NCI-H69 (cell line): ENCODE measurements at regions not wholly inside any gene's neighbourhood (a gene's known extent, or its start where the extent isn't known, plus 50 kb on each side); places are given as distances from the start of the nearest gene placed in this dataset.

Source experiments
- DNase-seq: peaks from one replicate; lab custom pipeline; 2025; lab: John Stamatoyannopoulos, UW

DNA sequence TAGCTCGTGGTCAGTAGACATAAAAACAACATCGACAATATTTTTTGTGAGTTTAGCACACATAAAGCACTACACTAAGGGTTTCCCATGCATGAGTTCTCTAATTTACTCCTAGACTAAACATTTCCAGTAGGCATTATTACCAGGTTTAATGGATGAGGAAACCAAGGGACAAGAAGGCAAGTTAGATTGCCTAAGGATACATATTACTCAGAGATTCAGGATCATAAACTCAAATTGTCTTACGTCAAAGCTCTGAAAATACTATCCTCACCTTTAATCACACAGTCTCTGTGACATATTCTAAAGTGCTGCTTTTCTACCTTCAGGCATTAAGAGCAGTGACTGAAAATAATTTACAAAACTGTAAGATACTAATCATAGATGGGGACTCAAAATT lies 655.3 kb downstream of the SLC16A7 start:
- DNase-seq, result no peak

DNA sequence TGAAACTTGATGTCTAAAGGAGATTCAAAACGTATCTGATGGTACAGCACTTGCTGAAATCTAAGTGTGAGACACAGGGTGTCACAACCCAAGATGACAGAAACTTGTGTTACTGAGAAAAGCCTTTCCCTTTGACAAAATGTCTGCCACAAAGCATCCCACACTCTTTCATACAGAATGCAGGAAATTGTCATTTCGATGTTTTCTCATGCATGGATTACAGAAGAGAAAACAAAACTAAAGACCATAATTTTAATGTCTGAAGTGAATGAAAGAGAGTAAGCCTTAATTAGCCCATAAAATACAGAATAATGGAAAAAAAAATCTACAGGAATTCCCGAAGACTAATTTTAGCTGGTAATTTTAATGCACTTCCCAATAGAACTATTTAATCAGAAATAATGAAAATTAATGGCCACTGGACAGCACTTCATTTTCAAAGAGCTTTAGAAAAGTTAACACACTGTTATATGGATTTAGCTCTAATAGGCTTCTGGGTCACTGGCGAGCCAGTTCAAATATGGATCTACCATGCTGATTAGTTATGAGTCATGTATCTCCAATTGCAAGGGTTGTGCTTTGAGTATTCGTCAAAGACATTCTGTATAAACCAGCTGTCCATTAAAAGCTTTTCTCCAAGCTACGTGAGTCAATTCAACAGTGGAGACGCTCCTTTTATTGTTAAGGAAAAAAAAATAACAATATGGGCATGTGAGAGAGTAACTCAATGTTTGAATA lies 656.7 kb downstream of the SLC16A7 start:
- no peak for DNase-seq

DNA sequence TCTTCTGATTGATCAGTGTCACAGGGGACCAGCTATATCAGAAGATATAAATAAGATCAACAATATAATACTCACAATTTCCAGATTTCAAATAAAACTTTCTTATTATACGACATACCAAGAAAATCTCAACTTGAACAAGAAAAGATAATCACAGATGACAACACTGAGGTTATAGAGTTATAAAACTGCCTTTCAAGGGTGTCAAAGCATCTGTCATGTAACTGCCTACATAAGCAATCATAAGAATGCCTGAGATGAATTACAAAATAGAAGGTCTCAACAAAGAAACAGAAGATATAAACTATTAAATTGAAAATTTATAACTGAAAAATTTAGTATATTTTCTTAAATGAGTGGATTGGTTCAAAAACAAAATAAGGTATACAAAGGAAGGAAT lies 659.2 kb downstream of the SLC16A7 start:
- DNase-seq, result no peak

DNA sequence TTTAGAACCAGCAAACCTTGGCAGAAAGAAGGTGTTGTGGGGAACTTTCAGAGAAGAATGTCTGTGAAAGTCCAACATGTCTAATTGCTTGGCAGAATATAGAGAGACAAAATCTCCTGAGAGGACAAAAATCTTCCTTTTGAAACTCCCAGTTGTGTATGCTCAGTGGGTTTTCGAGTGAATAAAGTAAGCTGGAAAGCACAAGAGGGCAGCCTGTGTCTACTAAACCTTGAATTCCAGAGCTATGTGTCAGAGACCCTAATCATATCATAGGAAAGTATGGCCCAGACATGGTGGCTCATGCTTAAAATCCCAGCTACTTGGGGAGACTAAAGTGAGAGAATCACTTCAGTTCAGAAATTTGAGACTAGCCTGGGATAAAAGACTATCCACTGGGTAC lies 661.2 kb downstream of the SLC16A7 start:
- no peak for DNase-seq

DNA sequence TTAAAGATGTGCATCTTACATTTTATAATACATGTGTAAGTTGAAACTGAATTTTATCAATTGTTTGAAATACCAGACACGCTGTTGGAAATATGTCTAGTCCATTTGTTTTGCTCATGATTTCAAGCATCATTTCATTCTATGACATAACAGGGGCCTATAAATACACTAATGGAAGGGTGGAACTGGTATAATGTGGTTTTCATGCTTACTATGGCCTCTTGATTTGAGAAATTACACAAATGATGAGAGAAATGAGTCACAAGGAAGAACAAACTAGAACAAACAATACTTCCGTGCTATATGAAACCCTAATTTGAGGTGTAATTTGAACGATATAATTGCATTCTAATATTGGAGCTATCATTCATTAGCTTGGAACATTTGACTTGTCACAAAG lies 663.4 kb downstream of the SLC16A7 start:
- DNase-seq, result no peak

DNA sequence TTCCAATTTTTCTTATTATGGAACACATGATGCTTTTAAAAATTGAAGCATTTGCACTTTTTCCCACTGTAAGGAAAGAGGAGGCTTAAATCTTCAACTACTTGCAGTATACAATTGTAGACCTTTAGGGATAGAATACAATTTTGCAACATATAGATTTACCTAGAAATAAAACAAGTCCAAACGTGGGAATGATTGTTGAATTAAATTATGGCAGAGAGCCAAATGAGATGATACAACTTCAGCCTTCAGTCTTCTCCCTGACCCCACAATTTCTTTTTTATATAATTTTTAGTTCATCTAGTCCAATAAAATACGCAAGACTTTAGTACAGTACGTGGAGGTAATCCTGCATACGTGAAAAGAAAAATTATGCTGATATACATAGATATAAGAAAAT lies 666.5 kb downstream of the SLC16A7 start:
- DNase-seq, result no peak

DNA sequence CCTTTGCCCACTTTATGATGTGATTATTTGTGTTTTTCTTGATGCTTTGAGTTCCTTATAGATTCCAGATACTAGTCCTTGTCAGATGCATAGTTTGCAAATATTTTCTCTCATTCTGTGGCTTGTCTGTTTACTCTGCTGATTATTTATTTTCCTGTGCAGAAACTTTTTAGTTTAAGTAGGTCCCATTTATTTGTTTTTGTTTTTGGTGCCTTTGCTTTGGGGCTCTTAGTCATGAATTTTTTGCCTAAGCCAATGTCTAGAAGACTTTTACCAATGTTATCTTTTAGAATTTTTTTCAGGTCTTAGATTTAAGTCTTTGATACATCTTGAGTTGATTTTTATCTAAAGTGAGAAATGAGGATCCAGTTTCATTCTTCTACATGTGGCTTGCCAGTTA lies 667.3 kb downstream of the SLC16A7 start:
- DNase-seq, result no peak

DNA sequence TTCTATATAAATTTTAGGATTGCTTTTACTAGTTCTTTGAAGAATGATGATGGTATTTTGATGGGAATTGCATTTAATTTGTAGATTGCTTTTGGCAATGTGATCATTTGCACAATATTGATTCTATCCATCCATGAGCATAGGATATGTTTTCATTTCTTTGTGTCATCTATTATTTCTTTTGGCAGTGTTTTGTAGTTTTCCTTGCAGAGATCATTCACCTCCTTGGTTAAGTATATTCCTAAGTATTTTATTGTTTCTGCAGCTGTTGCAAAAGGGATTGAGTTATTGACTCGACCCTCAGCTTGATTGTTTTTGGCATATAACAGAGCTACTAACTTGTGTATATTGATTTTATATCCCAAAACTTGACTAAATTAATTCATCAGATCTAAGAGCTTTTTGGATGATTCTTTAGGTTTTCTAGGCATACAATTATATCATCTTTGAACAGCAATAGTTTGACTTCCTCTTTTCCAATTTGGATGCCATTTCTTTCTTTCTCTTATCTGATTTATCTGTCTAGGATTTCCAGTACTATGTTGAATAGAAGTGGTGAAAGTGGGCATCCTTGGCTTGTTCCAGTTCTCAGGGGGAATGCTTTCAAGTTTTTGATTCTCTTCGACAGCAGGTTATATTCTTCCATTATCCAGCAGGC lies 668.1 kb downstream of the SLC16A7 start:
- no peak for DNase-seq

DNA sequence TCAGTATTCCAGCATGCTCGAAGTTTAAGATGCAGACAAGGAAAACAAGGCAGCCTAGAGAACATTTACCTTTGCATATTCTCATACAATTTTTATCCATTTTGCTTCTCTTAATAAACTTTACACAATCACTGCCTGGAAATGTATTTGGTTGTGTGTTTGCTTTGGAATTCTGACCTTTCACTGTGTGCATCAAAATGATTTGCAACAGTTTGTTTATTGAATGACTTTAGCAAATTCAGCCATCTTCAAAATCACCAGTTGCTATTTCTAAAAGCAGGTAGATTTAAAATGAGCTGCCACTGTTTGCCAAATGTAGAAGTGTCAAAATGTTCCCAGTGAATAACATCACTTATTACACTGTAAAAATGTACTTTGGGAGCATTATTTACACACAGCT lies 669.9 kb downstream of the SLC16A7 start:
- no peak for DNase-seq

DNA sequence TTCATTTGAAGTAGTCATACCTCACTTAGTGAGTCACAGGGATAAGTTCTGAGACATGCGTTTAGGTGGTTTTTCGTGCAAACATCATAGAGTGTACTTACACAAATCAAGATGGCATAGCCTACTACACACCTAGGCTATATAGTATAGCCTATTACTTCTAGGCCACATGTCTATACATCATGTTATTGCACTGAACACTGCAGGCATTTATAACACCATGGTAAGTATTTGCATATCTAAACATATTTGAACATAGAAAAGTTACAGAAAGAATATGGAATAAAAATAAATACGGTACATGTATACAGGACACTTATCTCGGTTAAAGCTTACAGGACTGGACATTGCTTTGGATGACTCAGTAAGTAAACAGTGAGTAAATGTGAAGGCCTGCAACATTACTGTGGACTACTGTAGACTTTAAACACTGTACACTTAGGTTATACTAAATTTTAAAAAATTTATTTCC lies 670.6 kb downstream of the SLC16A7 start:
- DNase-seq, result no peak

DNA sequence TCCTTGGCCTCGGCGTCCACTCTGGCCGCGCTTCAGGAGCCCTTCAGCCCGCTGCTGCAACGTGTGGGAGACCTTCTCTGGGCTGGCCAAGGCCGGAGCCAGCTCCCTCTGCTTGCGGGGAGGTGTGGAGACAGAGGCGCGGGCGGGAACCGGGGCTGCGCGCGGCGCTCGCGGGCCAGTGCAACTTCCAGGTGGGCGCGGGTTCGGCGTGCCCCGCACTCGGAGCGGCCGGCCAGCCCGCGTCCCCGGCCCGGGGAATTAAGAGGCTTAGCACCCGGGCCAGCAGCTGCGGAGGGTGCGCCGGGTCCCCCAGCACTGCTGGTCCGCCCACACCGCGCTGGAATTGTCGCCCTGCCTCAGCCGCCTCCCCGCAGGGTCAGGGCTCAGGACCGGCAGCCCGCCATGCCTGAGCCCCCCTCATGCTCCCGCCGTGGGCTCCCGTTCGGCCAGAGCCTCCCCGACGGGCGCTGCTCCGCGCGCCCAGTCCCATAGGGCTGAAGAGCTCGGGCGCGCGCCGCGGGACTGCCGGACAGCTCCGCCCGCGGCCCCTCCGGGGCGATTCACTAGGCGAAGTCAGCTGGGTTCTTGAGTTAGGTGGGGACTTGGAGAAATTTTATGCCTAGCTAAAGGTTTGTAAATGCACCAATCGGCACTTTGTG lies 673.9 kb downstream of the SLC16A7 start:
- no peak for DNase-seq

DNA sequence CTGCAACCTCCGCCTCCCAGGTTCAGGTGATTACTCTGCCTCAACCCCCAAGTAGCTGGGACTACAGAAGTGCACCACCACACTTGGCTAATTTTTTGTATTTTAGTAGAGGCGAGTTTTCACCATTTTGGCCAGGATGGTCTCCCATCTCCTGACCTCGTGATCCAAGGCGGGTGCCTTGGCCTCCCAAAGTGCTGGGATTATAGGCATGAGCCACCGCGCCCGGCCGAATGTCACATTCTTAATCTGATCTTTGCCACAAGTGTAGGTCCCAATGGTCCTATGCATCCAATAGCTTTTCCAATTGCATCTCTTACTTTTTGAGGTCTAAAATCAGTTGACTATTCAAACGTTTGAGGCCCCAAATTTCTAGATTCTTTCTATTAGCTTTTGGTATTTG lies 676.0 kb downstream of the SLC16A7 start:
- no peak for DNase-seq

DNA sequence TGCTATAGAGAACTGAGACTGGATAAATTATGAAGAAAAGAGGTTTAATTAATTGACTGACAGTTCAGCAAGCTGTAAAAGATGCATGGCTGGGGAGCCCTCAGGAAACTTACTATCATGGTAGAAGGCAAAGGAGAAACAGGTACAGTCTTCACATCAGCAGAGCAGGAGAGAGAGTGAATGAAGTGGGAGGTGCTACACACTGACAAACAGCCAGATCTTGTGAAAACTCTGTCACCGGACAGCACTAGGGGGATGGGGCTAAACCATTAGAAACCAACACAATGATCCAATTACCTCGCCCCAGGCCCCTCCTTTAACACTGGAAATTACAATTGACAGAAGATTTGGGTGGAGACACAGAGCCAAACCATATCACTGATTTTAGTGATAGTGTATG lies 682.4 kb downstream of the SLC16A7 start:
- DNase-seq, result no peak

DNA sequence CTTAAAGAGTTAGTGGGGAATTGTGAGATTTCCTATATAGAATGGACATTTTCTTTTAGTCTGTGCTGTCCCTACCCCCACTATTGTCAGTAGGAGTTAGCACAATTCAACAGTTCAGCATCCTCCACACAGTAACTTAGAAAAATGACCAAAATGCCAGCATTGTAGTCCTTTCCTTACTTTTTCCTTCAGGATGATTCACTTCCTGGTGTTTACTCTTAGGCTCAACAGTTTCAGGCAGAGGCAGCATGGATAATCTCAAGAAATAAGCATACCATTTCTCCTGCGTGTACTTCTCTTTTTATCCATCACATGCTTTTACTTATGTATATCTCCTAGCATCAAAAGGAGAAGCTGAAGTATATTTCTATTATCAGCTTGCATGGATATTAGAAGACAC lies 683.4 kb downstream of the SLC16A7 start:
- DNase-seq, result no peak

DNA sequence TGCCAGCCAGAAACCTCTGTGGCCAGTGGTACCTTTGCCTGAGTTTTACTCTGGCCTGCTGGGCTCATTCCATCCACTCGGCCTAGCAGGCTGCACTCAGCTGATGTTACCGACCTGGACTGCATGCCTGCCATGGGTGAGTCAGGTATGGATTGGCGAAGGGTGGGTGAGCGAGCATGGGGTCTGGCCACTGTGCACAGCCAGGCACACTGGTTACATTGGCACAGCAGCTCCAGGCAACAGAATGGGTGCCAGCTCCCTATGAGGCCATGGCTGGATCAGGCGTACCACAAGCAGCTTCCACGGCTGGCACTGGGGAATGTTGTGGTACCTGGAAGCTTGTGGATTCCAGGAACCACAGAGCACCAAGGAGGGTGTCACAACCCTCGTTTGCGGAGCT lies 685.7 kb downstream of the SLC16A7 start:
- no peak for DNase-seq

DNA sequence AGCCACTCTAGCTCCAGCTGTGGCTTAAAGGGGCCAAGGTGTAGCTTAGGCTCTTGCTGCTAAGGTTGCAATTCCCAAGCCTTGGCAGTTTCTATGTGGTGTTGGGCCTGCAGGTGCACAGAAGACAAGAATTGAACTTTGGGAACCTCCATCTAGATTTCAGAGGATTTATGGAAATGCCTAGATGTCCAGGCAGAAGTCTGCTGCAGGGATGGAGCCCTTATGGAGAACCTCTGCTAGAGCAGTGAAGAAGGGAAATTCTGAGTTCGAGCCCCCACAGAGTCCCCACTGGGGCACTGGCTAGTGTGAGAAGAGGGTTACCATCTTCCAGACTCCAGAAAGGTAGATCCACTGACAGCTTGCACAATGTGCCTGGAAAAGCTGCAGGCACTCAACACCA lies 694.7 kb downstream of the SLC16A7 start:
- DNase-seq, result no peak

DNA sequence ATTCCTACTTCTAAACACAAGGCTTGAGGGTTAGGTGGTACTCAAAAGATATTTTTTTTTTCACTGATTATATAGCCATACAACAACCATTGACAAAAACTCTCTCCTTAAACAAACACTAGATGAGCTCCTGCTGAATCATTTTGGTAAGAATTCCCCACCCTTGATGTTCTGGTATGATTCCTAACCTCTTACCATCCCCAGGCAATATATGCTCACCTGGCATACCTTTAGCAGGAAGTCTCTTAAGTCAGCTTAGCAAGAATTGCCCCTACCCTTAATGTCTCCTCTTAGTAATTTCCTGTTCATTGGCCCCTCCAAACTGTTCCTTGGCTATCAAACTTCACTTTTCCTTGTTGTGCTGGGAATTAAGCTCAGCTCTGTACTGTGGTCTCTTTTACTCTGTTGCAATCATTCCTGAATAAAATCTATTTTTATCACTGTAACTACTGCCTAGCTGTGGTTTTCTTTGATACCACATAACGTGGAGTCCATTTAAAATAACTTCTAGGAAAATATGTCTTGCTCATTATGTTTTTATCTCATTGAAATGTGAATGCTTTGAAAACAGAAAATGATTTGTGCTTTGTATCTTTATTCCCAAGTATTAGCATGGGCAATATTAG lies 712.6 kb downstream of the SLC16A7 start:
- DNase-seq, result no peak

DNA sequence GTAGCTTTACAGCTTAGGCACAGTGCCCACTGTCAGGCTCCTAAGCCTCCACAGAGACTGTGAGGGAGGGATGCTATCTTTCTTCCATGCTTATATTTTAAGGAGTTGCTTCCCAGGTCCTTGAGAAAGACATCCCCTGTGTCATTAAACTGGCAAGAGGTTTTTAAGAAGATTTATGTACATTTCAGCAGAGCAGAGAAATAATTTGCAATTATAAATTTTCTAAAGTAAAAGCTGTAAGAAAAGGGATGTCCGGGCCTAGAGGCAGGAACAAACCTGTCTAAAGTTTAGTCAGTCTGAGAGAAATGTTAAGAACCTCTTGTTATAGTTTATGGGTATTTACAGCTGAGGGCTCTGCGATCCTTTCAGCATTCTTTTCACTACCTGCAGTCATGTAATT lies 716.1 kb downstream of the SLC16A7 start:
- DNase-seq, result no peak

DNA sequence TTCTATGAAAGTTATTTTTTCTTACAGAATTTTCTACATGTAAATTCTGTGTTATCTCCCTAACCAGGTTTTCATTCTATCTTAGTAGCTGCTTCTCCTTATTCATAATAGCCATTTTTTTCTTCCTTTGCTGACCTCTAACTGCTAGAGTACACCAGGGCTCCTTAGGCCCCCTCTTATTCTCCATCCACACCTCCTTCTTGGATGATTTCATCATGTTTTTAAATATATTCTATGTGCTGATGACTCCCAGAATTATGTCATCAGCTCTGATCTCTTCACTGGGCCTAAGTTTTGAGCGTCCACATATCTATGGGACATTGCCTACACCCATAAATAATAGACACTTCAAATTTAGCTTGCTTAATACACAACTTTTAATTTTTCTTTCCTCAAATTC lies 721.5 kb downstream of the SLC16A7 start:
- DNase-seq, result no peak

DNA sequence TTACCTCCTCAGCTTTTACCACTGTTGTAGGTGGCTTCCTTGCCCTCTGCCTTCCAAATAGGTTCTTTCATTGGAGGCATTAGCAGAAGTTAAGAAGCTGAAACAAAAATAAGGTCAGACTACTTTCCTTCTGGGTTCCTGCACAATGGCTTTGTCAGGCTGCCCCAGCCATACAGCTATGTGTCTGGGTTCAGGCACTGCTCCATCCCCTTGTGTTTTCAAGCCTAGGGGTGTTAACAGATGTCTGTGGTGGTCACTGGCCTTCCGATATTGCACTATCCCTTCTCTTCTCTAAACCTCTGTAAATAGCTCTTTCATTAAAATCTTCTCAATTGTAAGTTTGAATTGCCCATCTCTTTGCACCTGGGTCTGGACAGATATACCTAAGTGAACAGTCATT lies 728.9 kb downstream of the SLC16A7 start:
- DNase-seq, result no peak

DNA sequence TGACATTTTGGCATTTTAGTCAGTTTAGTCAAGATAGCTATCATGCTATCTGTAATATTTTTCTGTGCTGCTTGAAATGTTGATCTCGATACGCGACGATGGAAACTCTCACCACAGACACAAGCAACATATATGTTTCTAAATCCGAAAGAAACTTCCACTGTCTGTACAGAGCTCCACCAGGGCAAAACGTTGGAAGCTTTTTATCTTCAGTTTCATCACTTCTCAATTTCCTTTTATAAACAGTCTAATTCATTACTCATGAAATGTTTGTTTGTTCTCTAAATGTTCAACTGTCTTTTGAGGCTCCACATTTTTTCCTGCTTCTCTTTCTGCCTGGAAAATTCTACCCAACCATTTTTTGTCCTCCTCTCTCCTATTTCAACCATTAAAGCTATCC lies 737.6 kb downstream of the SLC16A7 start:
- DNase-seq, result no peak

DNA sequence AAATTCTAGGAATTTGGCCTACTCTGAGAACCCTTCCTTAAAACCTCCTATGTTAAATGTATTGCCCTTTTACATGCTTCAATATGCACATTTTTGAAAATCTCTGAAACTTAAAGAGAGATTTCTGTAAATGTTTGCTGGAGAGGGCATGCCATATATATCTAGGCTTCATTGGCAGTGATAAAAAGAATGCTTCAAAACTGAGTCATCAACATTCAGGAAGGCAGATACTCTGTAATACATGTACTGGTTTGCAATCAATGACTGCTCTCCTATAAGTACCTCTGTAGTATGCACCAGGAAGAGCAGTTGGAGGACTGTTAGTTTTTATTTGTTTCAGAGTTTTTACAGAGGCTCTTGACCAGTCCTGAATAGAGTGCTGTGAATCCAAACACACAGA lies 739.9 kb downstream of the SLC16A7 start:
- DNase-seq, result no peak
